DND-41 (cell line): ENCODE measurements at regions not wholly inside any gene's neighbourhood (a gene's known extent, or its start where the extent isn't known, plus 50 kb on each side); places are given as distances from the start of the nearest gene placed in this dataset.

Experiments
- ATAC-seq: fragments of 200-7000 bp; cut with Tn5 transposase; 3 replicates; pipeline ENCODE4 v1.9.1; 2021; ENCODE audit warnings: low read depth; ENCODE audit not compliant: insufficient read depth
- DNase-seq: peaks from one replicate; pipeline ENCODE4 v3.0.0-alpha.2; 2020
- H2AFZ ChIP-seq: 2 replicates; pipeline ENCODE4 v1.6.0; 2012; ENCODE audit warnings: low read depth, low read length
- H3K27ac ChIP-seq: 2 replicates; pipeline ENCODE4 v1.5.1; 2012; ENCODE audit warnings: low read length, inconsistent platforms
- H3K27me3 ChIP-seq: fragments of 200-600 bp; sonication (generic); 2 replicates; pipeline ENCODE4 v1.6.0; 2012; ENCODE audit warnings: low read length, mild to moderate bottlenecking, inconsistent platforms; ENCODE audit not compliant: insufficient read depth, poor library complexity
- H3K36me3 ChIP-seq: 2 replicates; pipeline ENCODE4 v1.5.1; 2012; ENCODE audit warnings: low read length, inconsistent platforms; ENCODE audit not compliant: insufficient read depth
- H3K4me1 ChIP-seq: 2 replicates; pipeline ENCODE4 v1.5.1; 2012; ENCODE audit warnings: mild to moderate bottlenecking, low read length; ENCODE audit not compliant: insufficient read depth
- H3K4me2 ChIP-seq: 2 replicates; pipeline ENCODE4 v1.6.0; 2012; ENCODE audit warnings: mild to moderate bottlenecking, moderate library complexity, low read length, inconsistent platforms; ENCODE audit not compliant: insufficient read depth
- H3K4me3 ChIP-seq, 2 experiments: fragments of 200-600 bp in 1 of 2; shearing (Covaris generic) in 1 of 2; 2 replicates each; pipeline ENCODE4 v1.5.1; 2012 to 2016; ENCODE audit warnings: inconsistent platforms in 2 of 2, low read length in 2 of 2, mild to moderate bottlenecking in 2 of 2, low read depth in 1 of 2, moderate library complexity in 1 of 2
- H3K79me2 ChIP-seq: 2 replicates; pipeline ENCODE4 v1.6.0; 2012; ENCODE audit warnings: low read length, inconsistent platforms; ENCODE audit not compliant: insufficient read depth
- H3K9ac ChIP-seq: 2 replicates; pipeline ENCODE4 v1.6.0; 2012; ENCODE audit warnings: low read depth, mild to moderate bottlenecking, inconsistent platforms, low read length, moderate library complexity
- H3K9me3 ChIP-seq: 2 replicates; pipeline ENCODE4 v1.5.1; 2012; ENCODE audit warnings: low read length, moderate library complexity, mild to moderate bottlenecking, inconsistent platforms; ENCODE audit not compliant: insufficient read depth, severe bottlenecking
- H4K20me1 ChIP-seq: 2 replicates; pipeline ENCODE4 v1.6.0; 2012; ENCODE audit warnings: low read length; ENCODE audit not compliant: insufficient read depth
- CTCF ChIP-seq: IDR thresholded peaks from 2 replicates; pipeline ENCODE4 v1.5.1; 2012; ENCODE audit warnings: borderline replicate concordance, low read length, moderate library complexity, mild to moderate bottlenecking; ENCODE audit not compliant: poor library complexity, severe bottlenecking; ENCODE audit errors: extremely low read depth
- EZH2 ChIP-seq: IDR thresholded peaks from 3 replicates; pipeline ENCODE4 v1.6.1; 2012; ENCODE audit warnings: borderline replicate concordance, low read depth, mild to moderate bottlenecking, moderate library complexity, low read length, inconsistent platforms; ENCODE audit not compliant: severe bottlenecking

DNA sequence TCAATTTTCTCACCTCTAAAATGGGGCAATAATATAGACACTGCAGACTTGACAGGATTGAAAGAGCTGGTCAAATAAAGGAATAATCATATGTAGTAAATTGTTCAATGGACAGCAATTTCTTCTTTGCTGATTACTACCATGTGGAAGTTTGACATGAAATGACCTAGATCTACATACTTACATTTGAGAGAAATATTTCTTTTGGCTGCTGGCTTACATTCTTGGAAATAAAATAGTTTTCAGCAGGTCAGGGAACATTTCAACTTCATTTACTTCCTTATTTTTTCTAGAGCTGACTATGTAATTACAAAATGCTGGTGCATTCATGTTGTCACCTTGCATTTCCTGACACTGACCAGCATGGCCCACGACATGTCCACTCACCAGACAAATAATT is 294.6 kb upstream of the MIR17HG start:
- Histone ChIP-seq H3K9ac (no peak overlapping the region), H3K4me3 (no peak overlapping the region), H3K4me2 (no peak overlapping the region), H3K27ac (no peak overlapping the region), H3K4me1 (no peaks in the 10 kb centered on the region), H3K9me3 (no peaks in the 10 kb centered on the region), H4K20me1 (no peaks in the 10 kb centered on the region), H2AFZ (no peak overlapping the region), H3K27me3 (no peaks in the 10 kb centered on the region), H3K36me3 (no peaks in the 10 kb centered on the region), H3K79me2 (no peaks in the 10 kb centered on the region)
- TF ChIP-seq CTCF (no peak), EZH2 (no peak)
- no peak for ATAC-seq
- no peak for DNase-seq

- DNase-seq (no peak), ATAC-seq (no peak)
- H3K27ac ChIP-seq, result no peak overlapping the region
- no peaks in the 10 kb centered on the region for H3K36me3 ChIP-seq
- no peaks in the 10 kb centered on the region for H3K4me1 ChIP-seq
- no peak overlapping the region for H2AFZ ChIP-seq
- no peaks in the 10 kb centered on the region for H3K9me3 ChIP-seq
- H3K79me2 ChIP-seq, result no peaks in the 10 kb centered on the region
- H3K27me3 ChIP-seq, result no peaks in the 10 kb centered on the region
- H3K4me2 ChIP-seq, result no peak overlapping the region
- no peak for TF ChIP-seq CTCF
- TF ChIP-seq EZH2, result no peak
- no peak overlapping the region for H3K4me3 ChIP-seq
- H3K9ac ChIP-seq, result no peak overlapping the region
- H4K20me1 ChIP-seq, result no peaks in the 10 kb centered on the region
These were observed 294.0 kb upstream of the MIR17HG start for GRCh38 chr13:91053318-91054065.

DNA sequence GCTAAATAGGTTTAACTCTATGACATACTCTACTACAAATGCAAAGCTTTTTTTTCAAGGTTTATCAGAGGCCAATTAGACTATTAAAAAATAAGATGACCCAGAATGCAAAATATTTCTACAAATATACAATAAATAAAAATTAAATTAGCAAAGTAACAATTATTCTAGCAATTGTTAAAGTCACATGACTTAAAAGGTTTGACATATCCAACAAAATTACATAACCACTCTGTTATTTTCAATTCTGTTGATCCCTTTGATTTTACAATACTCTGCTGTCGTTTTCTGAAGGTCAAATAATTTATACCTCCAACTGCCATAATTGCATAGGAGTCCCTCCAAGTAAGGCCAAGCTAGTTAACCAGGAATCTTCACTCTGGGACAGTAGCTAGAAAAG is 292.6 kb upstream of the MIR17HG start:
- Histone ChIP-seq H3K79me2 (no peaks in the 10 kb centered on the region), H3K9ac (no peak overlapping the region), H3K9me3 (no peaks in the 10 kb centered on the region), H3K4me2 (no peak overlapping the region), H2AFZ (no peak overlapping the region), H3K4me1 (no peaks in the 10 kb centered on the region), H3K36me3 (no peaks in the 10 kb centered on the region), H3K27me3 (no peaks in the 10 kb centered on the region), H3K4me3 (no peak overlapping the region), H4K20me1 (no peaks in the 10 kb centered on the region), H3K27ac (no peak overlapping the region)
- DNase-seq, result no peak
- TF ChIP-seq CTCF (no peak), EZH2 (no peak)
- no peak for ATAC-seq
